ENCODE measurements at regions not wholly inside any gene's neighbourhood (a gene's known extent, or its start where the extent isn't known, plus 50 kb on each side); places are given as distances from the start of the nearest gene placed in this dataset.
"Not testable (repeated sequence)": the region's sequence is repeated elsewhere in the genome, so short reads cannot be mapped to it uniquely, and the experiment has no call there.

DNA sequence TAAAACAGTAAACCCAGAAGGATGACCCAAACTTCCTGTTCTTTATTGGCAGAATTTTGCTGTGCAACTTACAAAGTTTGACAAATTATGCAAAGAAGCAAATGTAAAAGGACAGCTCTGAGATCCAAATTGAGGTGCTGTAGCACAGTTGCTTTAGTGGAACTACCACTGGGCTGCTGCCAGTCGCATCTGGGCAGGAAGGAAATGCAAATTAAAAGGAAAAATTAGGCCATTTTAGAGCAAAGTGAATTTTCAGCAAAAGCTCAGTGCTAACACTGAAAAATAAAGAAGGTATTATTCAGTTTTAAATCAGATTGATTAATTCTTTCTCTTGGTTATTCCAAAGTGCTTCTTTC is 104.5 kb downstream of the ZMAT3 start:
- DNase-seq (ENCODE audit: low spot score) = no peak

GRCh38 chr3:178966299-178967176 is 105.1 kb downstream of the ZMAT3 start:
- peak; percentile 44 for DNase-seq (ENCODE audit: low spot score)

DNA sequence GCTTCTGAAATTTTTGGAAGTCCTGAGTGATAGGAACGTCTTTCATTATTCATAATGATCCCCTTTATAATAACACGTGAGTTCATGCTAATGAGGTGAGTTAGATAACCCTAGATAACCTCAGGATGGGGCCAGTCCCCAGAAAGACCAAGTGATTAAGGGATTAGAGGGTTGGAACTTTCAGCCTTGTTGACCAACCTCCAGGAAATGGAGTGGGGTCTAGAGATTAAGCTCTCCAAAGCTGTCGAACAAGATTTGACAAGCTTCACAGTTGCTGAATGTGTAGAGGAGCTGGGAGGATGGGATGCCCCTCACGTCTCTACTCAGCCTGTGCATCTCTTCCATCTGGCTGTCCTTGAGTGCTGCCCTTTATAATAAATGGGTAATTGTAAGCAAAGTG is 107.1 kb downstream of the ZMAT3 start:
- DNase-seq (ENCODE audit: low spot score) = no peak

- no peak for DNase-seq (ENCODE audit: low spot score)
Measured at GRCh38 chr3:178960918-178961317, 110.7 kb downstream of the ZMAT3 start.

DNA sequence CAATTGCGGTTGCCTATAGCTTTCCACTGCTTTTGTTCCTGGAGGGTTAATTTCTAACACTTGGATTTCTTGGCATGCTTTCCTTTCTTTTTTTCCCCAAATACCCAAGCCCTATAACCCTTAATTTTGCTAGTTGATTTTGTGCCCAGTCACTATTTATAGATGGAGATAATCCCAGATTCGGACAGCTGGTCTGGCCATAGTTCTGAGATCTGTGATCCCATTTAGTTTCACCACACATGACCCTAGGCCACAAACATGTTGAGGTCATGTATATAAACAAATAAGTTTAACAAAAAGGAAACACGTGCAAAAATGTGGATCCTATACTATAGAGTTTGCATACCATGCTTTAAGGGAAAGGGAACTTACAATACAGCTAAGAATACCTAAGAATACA is 111.4 kb downstream of the ZMAT3 start:
- no peak for DNase-seq (ENCODE audit: low spot score)

GRCh38 chr3:178950676-178951075 is 120.9 kb downstream of the ZMAT3 start:
- DNase-seq (ENCODE audit: low spot score) = no peak

DNA sequence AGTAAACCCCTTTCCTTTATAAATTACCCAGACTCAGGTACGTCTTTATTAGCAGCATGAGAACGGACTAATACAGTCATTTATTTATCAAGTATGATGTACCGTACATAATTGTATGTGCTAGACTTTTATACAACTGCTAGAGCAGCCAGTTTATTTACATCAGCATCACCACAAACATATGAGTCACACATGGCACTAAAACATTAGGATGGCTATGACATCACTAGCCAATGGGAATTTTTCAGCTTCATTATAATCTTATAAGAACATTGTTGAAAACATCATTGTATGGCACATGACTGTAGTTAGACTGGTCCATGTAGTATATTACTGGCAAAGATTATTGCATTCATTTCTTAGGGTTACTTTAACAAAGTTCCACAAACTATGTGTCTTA is 121.7 kb downstream of the ZMAT3 start:
- no peak for DNase-seq (ENCODE audit: low spot score)

DNA sequence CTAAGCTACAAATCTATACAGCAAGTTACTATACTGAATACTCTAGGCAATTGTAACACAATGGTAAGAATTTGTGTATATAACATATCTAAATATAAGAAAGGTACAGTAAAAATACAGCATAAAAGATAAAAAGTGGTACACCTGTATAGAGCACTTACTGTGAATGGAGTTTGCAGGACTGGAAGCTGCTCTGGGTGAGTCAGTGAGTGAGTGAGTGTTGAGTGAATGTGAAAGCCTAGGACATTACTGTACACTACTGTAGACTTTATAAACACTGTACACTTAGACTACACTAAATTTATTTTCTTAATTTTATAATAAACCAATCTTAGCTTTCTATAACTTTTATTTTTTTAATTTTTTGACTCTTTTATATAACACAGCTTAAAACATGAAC is 123.1 kb downstream of the ZMAT3 start:
- no peak for DNase-seq (ENCODE audit: low spot score)

- no peak for DNase-seq (ENCODE audit: low spot score)
Measured at GRCh38 chr3:178947738-178948137, 123.9 kb downstream of the ZMAT3 start.

GRCh38 chr3:178942261-178942660 is 129.3 kb downstream of the ZMAT3 start:
- DNase-seq (ENCODE audit: low spot score) = not testable (repeated sequence)

DNA sequence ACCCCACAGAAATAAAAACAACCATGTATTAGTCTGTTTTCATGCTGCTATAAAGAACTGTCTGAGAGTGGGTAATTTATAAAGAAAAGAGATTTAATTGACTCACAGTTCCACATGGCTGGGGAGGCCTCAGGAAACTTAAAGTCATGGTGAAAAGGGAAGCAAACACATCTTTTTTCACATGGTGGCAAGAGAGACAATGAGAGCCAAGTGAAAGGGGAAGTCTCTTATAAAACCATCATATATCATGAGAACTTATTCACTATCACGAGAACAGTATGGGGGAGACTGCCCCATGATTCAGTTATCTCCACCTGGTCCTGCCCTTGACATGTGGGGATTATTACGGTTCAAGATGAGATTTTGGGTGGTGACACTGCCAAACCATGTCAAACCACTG is 141.5 kb downstream of the ZMAT3 start:
- no peak for DNase-seq (ENCODE audit: low spot score)

DNA sequence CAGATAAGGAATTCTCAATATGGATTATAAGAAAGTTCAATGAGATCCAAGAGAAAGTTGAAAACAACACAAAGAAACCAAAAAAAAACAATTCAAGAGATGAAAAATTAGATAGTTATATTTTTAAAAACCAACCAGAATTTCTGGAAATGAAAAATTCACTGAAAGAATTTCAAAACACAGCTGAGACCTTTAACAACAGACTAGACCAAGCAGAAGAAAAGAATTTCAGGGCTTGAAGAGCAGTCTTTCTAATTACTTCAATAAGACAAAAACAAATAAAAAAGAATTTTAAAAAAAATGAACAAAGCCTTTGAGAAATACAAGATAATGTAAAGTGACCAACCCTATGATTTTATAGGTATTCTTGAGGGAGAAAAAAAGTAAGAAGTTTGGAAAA is 155.4 kb downstream of the ZMAT3 start:
- no peak for DNase-seq (ENCODE audit: low spot score)

DNA sequence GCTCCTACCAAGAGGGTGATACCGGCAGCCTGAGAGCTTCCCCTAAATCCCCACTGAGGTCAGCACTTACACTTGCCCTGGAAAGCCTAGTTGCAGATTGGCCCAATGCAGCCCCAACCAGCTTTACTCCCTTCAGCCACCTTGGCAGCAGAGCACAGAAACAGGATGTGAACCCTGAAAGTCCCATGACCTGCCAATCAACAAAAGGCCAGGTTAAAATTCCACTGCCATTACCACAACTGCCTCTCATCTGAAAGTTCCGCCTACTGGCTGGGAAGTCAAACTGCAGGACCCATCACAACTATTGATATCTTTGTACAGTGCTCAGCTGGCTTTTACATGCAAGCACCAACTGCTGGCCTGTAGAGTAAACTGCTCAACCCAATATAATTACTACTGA is 156.2 kb downstream of the ZMAT3 start:
- DNase-seq (ENCODE audit: low spot score) = no peak

DNA sequence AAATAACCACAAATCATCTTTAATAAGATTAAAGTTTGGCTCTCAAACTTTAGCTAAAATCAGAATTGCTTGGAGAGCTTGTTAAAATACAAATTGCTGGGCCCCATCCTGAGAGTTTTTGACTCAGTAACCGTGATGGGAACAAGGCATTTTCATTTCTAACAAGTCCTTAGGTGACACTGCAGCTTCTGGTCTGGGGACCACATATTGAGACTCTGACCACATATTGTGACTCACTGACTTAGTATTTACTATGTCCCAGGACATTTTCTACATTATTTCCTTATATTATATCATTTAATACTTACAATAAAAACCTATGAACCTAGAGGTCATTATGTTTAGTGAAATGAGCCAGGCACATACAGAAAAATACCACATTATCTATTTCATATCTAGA is 164.5 kb downstream of the ZMAT3 start:
- no peak for DNase-seq (ENCODE audit: low spot score)

DNA sequence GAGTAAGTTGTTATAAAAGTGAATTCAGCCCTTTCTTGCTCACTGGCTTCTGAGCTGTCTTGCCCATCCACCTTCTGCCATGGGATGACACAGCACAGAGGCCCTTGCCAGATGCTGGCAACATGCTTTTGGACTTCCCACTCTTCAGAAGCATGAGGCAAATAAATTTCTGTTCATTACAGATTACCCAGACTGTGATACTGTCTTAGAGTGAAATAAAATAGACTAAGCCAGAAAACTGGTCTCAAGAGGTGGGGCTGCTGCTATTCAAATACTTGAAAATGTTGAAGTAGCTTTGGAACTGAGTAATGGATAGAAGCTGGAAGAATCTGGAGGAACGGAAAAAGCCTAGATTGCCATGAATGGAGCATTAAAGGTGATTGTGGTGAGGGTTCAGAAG is 170.4 kb downstream of the ZMAT3 start:
- no peak for DNase-seq (ENCODE audit: low spot score)

DNA sequence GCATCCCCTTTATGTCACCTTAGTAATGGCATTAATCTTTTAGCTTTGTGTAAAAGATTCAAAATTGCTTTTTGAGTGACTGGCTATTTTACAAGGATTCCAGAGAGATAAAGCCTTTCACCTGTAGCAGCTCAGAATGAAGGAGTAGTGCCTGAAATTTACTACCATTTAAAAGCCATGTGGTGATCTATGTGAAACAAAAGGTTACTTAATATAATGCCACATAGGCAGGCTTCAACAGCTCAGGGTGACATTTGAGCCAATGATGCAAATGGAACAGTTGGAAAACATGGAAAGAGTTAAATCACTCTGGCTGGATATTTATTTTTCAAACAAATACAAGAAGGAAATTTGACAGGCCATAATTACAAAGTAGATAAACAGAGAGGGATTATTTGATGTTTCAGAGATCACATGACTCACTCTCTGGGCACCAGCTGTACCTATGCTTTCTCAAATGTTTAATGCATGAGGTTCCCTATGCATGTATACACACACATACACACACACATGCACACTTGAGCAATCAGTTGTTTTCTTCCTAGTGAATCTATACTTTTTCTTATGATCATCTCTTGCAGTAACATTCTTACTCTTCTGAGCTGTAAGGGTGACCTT is 171.5 kb downstream of the ZMAT3 start:
- DNase-seq (ENCODE audit: low spot score) = no peak

GRCh38 chr3:178895178-178895789 is 176.3 kb downstream of the ZMAT3 start:
- no peak for DNase-seq (ENCODE audit: low spot score)

Measured in COLO829 (cell line).